ENCODE measurements at regions not wholly inside any gene's neighbourhood (a gene's known extent, or its start where the extent isn't known, plus 50 kb on each side); places are given as distances from the start of the nearest gene placed in this dataset.

GRCh38 chr13:48586591-48587103, 53.8 kb upstream of the RCBTB2 start:
- no peak for TF ChIP-seq CTCF (IDR thresholded peaks at IDR 0.05 in 8 of 11, conservative IDR thresholded peaks at IDR 0.05 in 3 of 11)
- no peak for TF ChIP-seq POLR2AphosphoS5 (IDR thresholded peaks at IDR 0.05)
